ENCODE measurements at regions not wholly inside any gene's neighbourhood (a gene's known extent, or its start where the extent isn't known, plus 50 kb on each side); places are given as distances from the start of the nearest gene placed in this dataset.

DNA sequence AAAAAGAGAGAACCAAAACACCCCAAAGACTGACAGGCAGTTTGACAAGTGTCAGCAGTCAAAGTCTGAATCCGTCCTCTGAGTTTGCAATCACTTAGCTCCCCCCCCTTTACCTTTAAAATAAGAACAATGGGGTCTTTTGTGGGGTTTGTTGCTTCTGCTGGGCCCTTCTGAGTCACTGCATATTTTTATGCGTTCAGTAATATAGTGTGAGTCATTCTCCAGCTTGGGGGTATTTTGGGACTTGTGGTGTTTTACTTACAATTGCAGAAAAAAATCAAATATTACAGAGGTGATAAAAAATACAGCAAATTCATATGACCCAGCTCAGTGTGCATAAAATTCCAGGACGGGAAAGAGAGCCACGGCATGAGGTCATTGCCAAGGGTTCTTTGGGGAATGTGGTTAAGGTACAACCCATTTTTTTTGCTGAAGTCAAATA, 120.1 kb downstream of the CYLD start:
- no peak for DNase-seq
- intact Hi-C loops (cut with micrococcal nuclease): no loop called here
- no peak for ATAC-seq

- DNase-seq: no peak
Observed at GRCh38 chr16:50861451-50861850, 119.6 kb downstream of the CYLD start.

GRCh38 chr16:50859628-50860360, 117.9 kb downstream of the CYLD start:
- intact Hi-C loops (cut with micrococcal nuclease): no loop called here
- ATAC-seq: no peak

More at GRCh38 chr16:50861451-50861850, 119.6 kb downstream of the CYLD start:
- intact Hi-C loops (cut with micrococcal nuclease): no loop called here
- no peak for ATAC-seq

DNA sequence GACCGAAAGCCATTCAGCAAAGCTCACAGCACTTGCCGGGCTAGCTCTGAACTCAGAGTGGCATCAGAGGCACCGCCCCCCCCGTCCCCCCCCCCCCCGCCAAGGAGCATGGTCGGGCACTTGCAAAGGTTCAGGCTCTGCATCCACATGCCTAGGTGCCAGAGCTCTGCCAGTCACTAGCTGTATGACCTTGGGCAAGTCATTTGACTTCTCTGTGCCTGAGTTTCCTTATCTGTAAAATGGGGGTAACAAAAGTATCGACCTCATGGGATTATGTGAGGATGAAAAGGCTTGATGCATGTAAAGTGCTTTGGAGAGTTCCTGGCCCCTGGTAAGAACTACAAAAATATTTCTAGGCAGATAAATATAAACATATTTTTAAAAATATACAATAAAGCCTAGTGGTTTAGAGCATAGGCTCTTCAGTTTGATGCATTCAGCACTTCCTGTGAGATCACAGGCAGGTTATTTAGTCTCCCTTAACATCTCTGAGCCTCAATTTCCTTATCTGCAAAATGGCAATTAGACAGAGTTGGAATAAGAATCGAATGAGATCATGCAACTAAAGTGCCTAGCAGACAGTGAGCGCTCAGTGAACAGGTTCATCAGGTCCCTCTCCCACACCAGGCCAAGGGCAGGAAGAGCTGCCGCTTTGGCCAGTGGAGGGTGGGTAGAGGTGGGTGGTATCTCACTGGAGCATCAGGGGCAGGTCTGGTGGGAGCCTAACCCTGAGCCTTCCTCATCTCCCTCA, 117.2 kb downstream of the CYLD start:
- intact Hi-C loops (cut with micrococcal nuclease): no loop called here
- no peak for ATAC-seq
- no peak for DNase-seq

More at GRCh38 chr16:50859628-50860360, 117.9 kb downstream of the CYLD start:
- DNase-seq: no peak

DNA sequence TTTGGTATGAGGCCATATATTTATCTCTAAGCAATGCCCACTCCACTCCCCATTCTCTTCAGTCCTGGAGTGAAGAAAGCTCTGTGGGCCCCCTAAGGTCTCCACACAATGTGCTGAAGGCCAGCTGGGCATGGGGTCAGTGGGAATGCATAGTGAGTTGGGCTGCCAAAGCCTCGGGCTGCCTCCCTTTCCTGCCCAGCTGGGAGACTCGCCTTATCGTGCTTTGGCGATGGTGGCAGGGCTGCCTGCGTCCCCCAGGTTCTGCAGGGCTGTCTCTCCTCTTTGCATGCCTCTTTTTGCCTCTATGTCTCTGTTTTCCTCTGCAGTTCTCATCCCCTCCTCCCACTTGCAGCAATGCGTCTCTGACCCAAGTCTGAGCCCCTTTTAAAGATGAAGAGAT, 116.5 kb downstream of the CYLD start:
- DNase-seq (no peak), ATAC-seq (no peak)
- intact Hi-C loops (cut with micrococcal nuclease): no loop called here

DNA sequence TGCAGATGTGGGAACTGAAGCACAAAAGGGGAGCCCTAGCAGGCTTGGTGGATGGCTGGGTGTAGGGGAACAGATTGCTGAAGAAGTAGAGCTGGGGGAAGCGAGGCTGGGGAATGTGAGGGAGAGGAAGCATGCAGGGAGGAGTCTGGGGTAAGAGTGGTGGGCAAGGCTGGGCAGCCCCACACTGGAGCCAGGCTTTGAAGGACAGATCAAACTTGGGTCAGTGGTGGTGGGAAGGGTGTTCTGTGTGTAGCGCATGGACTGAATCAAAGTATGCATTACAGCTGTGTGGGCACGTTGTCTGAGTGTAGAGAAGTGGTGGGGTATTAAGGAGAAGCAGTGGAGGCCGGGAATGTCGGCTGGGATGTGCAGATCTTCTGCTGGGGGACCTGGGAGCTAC, 116.0 kb downstream of the CYLD start:
- ATAC-seq (no peak), DNase-seq (no peak)
- intact Hi-C loops (cut with micrococcal nuclease): no loop called here

- DNase-seq: no peak
- no peak for ATAC-seq
- intact Hi-C loops (cut with micrococcal nuclease): no loop called here
Observed at GRCh38 chr16:50856991-50857390, 115.1 kb downstream of the CYLD start.

DNA sequence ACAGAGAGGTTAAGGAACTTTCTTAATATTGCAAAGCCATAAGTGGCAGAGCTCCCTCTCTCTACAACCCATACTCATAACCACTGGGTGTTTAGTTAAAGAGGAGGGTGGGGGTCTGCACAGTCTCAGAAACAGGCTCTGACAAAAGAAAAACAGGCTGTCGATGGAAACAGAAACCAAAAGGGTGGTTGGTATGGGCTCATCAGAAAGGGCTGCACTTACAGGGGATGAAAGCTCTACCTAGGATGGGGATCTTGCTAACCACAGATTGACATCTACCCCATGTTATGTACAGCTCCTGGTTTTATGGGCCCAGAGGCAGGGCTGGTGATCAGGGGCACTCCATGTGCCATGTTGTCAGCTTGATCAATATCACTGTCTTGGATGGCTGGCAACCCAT, 111.4 kb downstream of the CYLD start:
- intact Hi-C loops (cut with micrococcal nuclease): no loop called here
- DNase-seq: no peak
- ATAC-seq: no peak
